ENCODE measurements at regions not wholly inside any gene's neighbourhood (a gene's known extent, or its start where the extent isn't known, plus 50 kb on each side); places are given as distances from the start of the nearest gene placed in this dataset.
A peak's percentile ranks its signal among the peaks of the same experiment; 100 is the strongest.

GRCh38 chr13:111394211-111394922 is 73.9 kb downstream of the TEX29 start:
- H3K27me3 ChIP-seq (ENCODE audit: control insufficient read depth in 1 of 2, insufficient read depth in 2 of 2, low read length in 1 of 2) = no peaks in the 10 kb centered on the region
- WGBS, 2 donors = 89 to 90% methylated on average over 14 of the region's 14 CpGs
- no peaks in the 10 kb centered on the region for H3K9me3 ChIP-seq (ENCODE audit: control insufficient read depth, low read length)
- intact Hi-C loops (cut with DNase I) = no loop called here
- no peak overlapping the region for H3K27ac ChIP-seq (ENCODE audit: low read depth in 1 of 2, low read length in 2 of 2)
- no peak for ATAC-seq (ENCODE audit: low FRiP score)
- peak in 1 of 2 donors; percentile 67 for DNase-seq
- H3K4me3 ChIP-seq (ENCODE audit: low read length in 2 of 2) = no peak overlapping the region
- H3K4me1 ChIP-seq (ENCODE audit: control insufficient read depth in 1 of 2, insufficient read depth in 2 of 2, low read length in 2 of 2) = no peaks in the 10 kb centered on the region
- no peaks in the 10 kb centered on the region for H3K36me3 ChIP-seq (ENCODE audit: control insufficient read depth in 1 of 2, insufficient read depth in 2 of 2, low read length in 1 of 2)

DNA sequence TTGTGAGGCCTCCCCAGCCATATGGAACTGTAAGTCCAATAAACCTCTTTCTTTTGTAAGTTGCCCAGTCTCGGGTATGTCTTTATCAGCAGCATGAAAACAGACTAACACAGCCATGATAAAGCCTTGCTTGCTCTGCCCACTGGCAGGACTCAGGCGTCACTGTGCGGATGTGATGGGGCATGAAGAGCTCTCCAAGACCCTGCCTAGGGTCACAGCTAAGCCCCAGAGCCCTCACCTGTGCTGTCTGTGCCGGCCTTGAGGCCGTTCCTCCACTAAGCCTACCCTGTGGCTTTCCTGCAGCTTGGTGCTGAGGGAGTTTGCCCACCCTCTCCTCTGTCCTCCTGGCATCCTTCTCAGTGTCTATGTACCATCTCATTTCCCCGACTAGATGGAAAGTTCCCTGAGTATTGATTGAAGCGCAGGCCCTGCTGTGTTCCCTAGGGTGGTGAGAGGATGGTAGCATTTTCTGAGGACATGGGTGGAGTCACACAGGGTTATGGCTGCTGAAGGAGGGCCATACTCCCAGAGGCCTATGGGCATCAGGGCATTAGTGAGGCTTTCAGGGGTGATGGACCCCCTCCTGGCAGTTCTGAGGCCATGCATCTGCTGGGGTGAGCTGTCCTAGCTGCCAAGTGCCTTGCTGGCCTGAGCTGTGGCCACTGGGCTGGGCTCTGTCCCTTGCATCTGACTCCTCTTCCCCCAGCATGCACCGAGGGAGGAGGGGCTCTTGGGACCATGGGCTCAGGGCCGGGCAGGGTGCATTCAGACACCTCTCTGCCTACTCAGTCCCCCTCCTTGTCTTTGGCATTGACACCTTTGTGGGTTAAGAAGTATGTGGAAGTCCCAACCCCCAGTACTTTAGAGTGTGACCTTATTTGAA is 75.3 kb downstream of the TEX29 start:
- Histone ChIP-seq H3K4me1 (ENCODE audit: control insufficient read depth in 1 of 2, insufficient read depth in 2 of 2, low read length in 2 of 2) (no peaks in the 10 kb centered on the region), H3K36me3 (ENCODE audit: control insufficient read depth in 1 of 2, insufficient read depth in 2 of 2, low read length in 1 of 2) (no peaks in the 10 kb centered on the region), H3K9me3 (ENCODE audit: control insufficient read depth, low read length) (no peaks in the 10 kb centered on the region), H3K27ac (ENCODE audit: low read depth in 1 of 2, low read length in 2 of 2) (no peak overlapping the region), H3K27me3 (ENCODE audit: control insufficient read depth in 1 of 2, insufficient read depth in 2 of 2, low read length in 1 of 2) (no peaks in the 10 kb centered on the region), H3K4me3 (ENCODE audit: low read length in 2 of 2) (no peak overlapping the region)
- intact Hi-C loops (cut with DNase I) = no loop called here
- ATAC-seq (ENCODE audit: low FRiP score) (no peak), DNase-seq (peak in 1 of 2 donors; percentile 25)
- 88 to 92% methylated on average over 9 of the region's 9 CpGs for WGBS, 2 donors

DNA sequence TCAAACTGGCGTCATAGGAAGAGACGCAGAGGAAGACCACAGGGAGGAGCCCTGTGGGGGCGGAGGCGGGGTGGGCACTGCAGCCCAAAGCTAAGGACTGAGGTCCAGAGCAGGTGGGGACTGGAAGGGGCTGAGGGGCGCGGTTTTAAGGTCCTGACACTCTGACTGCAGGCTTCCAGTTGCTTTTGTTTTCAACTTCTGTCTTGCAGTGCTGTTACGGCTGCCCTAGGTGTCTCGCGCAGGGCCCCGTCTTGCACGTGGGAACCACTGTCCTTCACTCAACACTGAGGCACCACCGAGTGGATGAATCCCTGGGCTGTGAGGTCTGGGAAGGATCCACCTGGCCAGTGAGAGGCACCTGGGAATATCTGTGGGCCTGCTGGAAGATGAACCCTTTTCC is 76.0 kb downstream of the TEX29 start:
- intact Hi-C loops (cut with DNase I) = no loop called here
- Histone ChIP-seq H3K4me1 (ENCODE audit: control insufficient read depth in 1 of 2, insufficient read depth in 2 of 2, low read length in 2 of 2) (no peaks in the 10 kb centered on the region), H3K27me3 (ENCODE audit: control insufficient read depth in 1 of 2, insufficient read depth in 2 of 2, low read length in 1 of 2) (no peaks in the 10 kb centered on the region), H3K36me3 (ENCODE audit: control insufficient read depth in 1 of 2, insufficient read depth in 2 of 2, low read length in 1 of 2) (no peaks in the 10 kb centered on the region), H3K9me3 (ENCODE audit: control insufficient read depth, low read length) (no peaks in the 10 kb centered on the region), H3K27ac (ENCODE audit: low read depth in 1 of 2, low read length in 2 of 2) (no peak overlapping the region), H3K4me3 (ENCODE audit: low read length in 2 of 2) (no peak overlapping the region)
- ATAC-seq (ENCODE audit: low FRiP score) (no peak), DNase-seq (peak in 1 of 2 donors; percentile 51)
- 83 to 88% methylated on average over 12 of the region's 12 CpGs for WGBS, 2 donors

DNA sequence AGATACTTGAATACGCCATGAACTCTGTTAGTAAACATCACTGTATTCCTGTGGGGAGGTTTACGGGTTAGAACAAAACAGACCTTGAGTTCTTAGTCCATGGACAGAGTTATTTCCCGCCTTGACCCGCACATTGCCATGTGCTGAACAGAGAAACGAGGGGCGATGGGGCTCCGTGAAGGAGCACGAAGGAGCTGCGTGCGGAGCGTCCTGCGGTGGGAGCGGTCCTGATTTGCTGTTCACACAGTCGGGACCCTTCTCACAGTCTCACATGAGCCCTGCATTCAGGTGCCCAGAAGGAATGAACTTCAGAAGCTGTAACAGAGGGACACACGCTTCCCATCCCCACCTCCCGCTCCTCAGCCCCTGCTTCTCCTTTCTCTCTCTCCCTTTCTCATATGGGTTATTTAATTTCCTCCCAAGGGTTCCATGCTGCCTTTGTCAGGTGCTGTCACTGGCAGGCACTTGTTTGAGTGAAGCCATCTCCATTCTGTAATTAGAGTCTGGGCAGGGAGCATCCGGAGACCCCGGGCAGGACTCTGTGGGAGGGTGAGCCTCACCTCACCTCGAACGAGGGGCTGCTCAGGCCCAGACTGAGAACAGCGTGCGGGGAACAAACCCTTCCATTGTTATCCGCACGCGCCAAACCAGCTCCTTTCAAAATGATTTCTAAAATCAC is 76.9 kb downstream of the TEX29 start:
- Histone ChIP-seq H3K27ac (ENCODE audit: low read depth in 1 of 2, low read length in 2 of 2) (no peak overlapping the region), H3K4me3 (ENCODE audit: low read length in 2 of 2) (no peak overlapping the region), H3K9me3 (ENCODE audit: control insufficient read depth, low read length) (no peaks in the 10 kb centered on the region), H3K36me3 (ENCODE audit: control insufficient read depth in 1 of 2, insufficient read depth in 2 of 2, low read length in 1 of 2) (no peaks in the 10 kb centered on the region), H3K27me3 (ENCODE audit: control insufficient read depth in 1 of 2, insufficient read depth in 2 of 2, low read length in 1 of 2) (no peaks in the 10 kb centered on the region), H3K4me1 (ENCODE audit: control insufficient read depth in 1 of 2, insufficient read depth in 2 of 2, low read length in 2 of 2) (no peaks in the 10 kb centered on the region)
- ATAC-seq (ENCODE audit: low FRiP score) = no peak
- intact Hi-C loops (cut with DNase I) = no loop called here
- peak in 1 of 2 donors; percentile 62 for DNase-seq
- 92 to 94% methylated on average over 25 of the region's 25 CpGs for WGBS, 2 donors

DNA sequence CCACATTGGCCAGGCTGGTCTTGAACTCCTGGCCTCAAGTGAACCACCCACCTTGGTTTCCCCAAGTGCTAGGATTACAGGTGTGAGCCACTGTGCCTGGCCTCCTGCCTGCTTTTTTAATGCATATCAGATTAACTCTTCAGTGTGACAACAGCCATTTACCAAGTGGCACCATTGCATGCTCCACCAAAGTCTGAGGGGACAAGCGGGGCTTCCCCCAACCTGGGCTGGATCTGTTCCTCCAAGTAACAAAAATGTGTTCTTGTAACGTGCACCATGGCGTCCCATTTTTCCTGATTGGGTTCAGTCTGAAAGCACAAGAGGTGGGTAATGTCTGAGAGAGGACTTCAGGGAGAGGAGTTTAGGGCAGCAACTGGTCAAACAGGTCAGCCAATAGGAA is 77.8 kb downstream of the TEX29 start:
- no peaks in the 10 kb centered on the region for H3K9me3 ChIP-seq (ENCODE audit: control insufficient read depth, low read length)
- H3K4me3 ChIP-seq (ENCODE audit: low read length in 2 of 2) = no peak overlapping the region
- H3K27ac ChIP-seq (ENCODE audit: low read depth in 1 of 2, low read length in 2 of 2) = no peak overlapping the region
- ATAC-seq (ENCODE audit: low FRiP score) = no peak
- H3K27me3 ChIP-seq (ENCODE audit: control insufficient read depth in 1 of 2, insufficient read depth in 2 of 2, low read length in 1 of 2) = no peaks in the 10 kb centered on the region
- intact Hi-C loops (cut with DNase I) = no loop called here
- H3K4me1 ChIP-seq (ENCODE audit: control insufficient read depth in 1 of 2, insufficient read depth in 2 of 2, low read length in 2 of 2) = no peaks in the 10 kb centered on the region
- WGBS, 2 donors = 95% methylated on average over 3 of the region's 3 CpGs
- no peaks in the 10 kb centered on the region for H3K36me3 ChIP-seq (ENCODE audit: control insufficient read depth in 1 of 2, insufficient read depth in 2 of 2, low read length in 1 of 2)
- DNase-seq = peak in 1 of 2 donors; percentile 39

DNA sequence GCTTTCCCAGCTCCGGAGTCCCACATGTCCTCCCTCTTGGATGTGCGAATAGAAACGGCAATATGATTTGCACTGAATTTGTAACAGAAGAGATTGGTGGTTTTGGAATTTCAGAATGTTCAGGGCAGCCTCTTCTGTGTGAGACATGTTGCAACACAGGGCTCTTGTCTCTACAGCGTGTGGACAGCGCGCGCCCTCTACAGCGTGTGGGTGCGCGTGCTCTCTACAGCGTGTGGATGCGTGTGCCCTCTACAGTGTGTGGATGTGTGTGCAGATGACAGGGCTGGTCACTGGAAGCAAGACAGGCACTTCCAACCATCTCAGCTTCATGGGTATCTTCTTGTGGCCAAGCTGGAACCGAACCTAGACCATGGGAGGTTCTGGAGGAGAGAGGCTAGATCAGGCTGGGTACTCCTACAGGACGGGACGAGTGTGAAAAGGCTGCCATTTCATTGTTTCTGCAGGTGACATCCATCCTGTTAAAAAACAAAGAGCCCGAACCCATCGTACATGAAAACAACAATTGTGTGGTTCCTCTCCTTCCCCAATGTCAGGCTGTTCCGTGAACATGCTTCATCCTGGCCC is 78.4 kb downstream of the TEX29 start:
- DNase-seq = peak in 1 of 2 donors; percentile 9
- Histone ChIP-seq H3K9me3 (ENCODE audit: control insufficient read depth, low read length) (no peaks in the 10 kb centered on the region), H3K36me3 (ENCODE audit: control insufficient read depth in 1 of 2, insufficient read depth in 2 of 2, low read length in 1 of 2) (no peaks in the 10 kb centered on the region), H3K4me1 (ENCODE audit: control insufficient read depth in 1 of 2, insufficient read depth in 2 of 2, low read length in 2 of 2) (no peaks in the 10 kb centered on the region), H3K27me3 (ENCODE audit: control insufficient read depth in 1 of 2, insufficient read depth in 2 of 2, low read length in 1 of 2) (no peaks in the 10 kb centered on the region), H3K4me3 (ENCODE audit: low read length in 2 of 2) (no peak overlapping the region), H3K27ac (ENCODE audit: low read depth in 1 of 2, low read length in 2 of 2) (no peak overlapping the region)
- intact Hi-C loops (cut with DNase I) = no loop called here
- no peak for ATAC-seq (ENCODE audit: low FRiP score)
- WGBS, 2 donors = 83 to 85% methylated on average over 18 of the region's 18 CpGs

DNA sequence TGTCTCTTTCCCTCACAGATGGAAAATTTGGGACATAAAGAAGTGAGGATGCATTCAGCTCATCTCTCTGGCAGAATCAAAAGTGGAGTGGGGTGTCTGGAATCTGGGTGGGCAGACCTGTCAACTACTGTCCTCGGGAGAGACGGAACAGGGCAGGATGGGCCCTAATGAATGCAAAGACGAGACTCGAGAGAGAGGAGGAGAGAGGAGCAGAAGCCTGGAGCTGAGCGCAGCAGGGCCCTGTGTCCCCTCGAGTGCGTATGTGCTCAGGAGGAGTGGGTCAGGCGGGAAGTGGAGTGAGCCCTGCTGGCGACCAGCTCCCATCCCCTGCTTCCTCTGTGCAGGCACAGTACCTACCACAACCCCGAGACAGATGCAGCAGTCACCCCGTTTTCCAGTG is 78.9 kb downstream of the TEX29 start:
- intact Hi-C loops (cut with DNase I) = no loop called here
- Histone ChIP-seq H3K4me1 (ENCODE audit: control insufficient read depth in 1 of 2, insufficient read depth in 2 of 2, low read length in 2 of 2) (no peaks in the 10 kb centered on the region), H3K36me3 (ENCODE audit: control insufficient read depth in 1 of 2, insufficient read depth in 2 of 2, low read length in 1 of 2) (no peaks in the 10 kb centered on the region), H3K4me3 (ENCODE audit: low read length in 2 of 2) (no peak overlapping the region), H3K9me3 (ENCODE audit: control insufficient read depth, low read length) (no peaks in the 10 kb centered on the region), H3K27ac (ENCODE audit: low read depth in 1 of 2, low read length in 2 of 2) (no peak overlapping the region), H3K27me3 (ENCODE audit: control insufficient read depth in 1 of 2, insufficient read depth in 2 of 2, low read length in 1 of 2) (no peaks in the 10 kb centered on the region)
- ATAC-seq (ENCODE audit: low FRiP score) (no peak), DNase-seq (peak in 1 of 2 donors; percentile 48)
- WGBS, 2 donors = 75 to 77% methylated on average over 11 of the region's 11 CpGs

DNA sequence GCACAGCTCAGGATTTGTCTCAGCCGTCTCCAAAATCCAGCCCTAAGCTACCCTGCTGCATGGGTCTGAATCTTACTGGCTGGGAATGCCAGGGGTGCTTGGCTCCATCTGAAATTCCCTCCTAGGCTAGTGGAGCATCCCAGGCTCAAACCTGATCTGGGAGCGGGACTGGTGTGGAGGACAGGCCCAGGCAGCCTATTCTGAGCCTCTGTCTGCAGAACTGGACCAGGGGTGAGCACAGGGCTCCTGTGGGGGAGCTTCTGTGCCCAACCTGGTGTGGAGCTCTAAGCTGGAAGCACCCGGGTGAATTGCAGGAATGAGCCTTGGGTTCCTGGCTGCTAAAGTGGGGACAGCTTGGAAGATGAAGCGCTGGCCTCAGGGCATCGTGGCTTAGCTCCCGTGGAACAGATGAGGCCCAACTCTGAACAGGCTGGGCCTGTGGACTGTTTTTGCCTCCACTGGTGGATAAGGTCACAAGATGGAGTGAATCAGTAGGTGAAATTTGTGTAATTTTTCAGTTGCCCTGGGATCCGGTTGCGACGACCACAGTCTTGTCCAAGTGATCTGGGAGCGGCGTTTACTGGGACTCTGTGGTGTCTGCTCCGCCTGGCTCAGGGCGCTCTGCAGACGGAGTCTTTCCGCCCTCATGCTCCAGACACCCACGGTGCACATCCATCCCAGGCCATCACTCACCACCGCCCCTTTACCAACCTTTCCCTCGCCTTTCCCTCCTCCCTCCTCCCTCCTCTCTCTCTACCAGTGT is 79.5 kb downstream of the TEX29 start:
- WGBS, 2 donors = 72 to 78% methylated on average over 18 of the region's 18 CpGs
- peak in 1 of 2 donors; percentile 54 for DNase-seq
- Histone ChIP-seq H3K4me1 (ENCODE audit: control insufficient read depth in 1 of 2, insufficient read depth in 2 of 2, low read length in 2 of 2) (no peaks in the 10 kb centered on the region), H3K4me3 (ENCODE audit: low read length in 2 of 2) (no peak overlapping the region), H3K36me3 (ENCODE audit: control insufficient read depth in 1 of 2, insufficient read depth in 2 of 2, low read length in 1 of 2) (no peaks in the 10 kb centered on the region), H3K9me3 (ENCODE audit: control insufficient read depth, low read length) (no peaks in the 10 kb centered on the region), H3K27ac (ENCODE audit: low read depth in 1 of 2, low read length in 2 of 2) (no peak overlapping the region), H3K27me3 (ENCODE audit: control insufficient read depth in 1 of 2, insufficient read depth in 2 of 2, low read length in 1 of 2) (no peaks in the 10 kb centered on the region)
- ATAC-seq (ENCODE audit: low FRiP score) = peak; percentile 17
- intact Hi-C loops (cut with DNase I) = no loop called here

Data from aorta (tissue), 5 donors.